NCI-H2227 treated with DMSO at 0.1 percent for 48 hours (cell line): ENCODE measurements at regions not wholly inside any gene's neighbourhood (a gene's known extent, or its start where the extent isn't known, plus 50 kb on each side); places are given as distances from the start of the nearest gene placed in this dataset.

Source experiments
- DNase-seq: peaks from one replicate; lab custom pipeline; 2025; lab: John Stamatoyannopoulos, UW

GRCh38 chr1:177472567-177472966, 301.8 kb downstream of the BRINP2 start:
- no peak for DNase-seq

GRCh38 chr1:177471244-177471643, 300.5 kb downstream of the BRINP2 start:
- DNase-seq: no peak

DNA sequence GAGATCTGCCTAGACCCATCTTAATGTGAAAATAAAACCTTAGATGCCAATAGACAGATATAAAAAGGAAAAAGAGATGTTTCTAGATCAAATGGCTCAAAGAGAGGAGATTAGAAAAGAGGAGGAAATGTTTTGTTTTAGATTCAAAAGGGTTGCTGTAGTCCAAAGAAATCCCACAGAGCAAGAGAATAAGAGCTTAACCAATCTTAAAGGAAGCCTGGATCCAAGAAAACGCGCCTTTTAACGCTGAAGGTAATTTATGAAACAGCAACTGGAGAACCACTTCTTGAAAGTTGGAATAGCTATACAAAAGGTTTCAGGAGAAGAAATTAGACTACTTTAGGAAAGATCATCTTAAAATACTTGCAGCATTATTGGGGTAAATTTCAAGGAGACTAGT, 298.8 kb downstream of the BRINP2 start:
- no peak for DNase-seq

- no peak for DNase-seq
These were observed 295.5 kb downstream of the BRINP2 start for GRCh38 chr1:177466286-177466685.

DNA sequence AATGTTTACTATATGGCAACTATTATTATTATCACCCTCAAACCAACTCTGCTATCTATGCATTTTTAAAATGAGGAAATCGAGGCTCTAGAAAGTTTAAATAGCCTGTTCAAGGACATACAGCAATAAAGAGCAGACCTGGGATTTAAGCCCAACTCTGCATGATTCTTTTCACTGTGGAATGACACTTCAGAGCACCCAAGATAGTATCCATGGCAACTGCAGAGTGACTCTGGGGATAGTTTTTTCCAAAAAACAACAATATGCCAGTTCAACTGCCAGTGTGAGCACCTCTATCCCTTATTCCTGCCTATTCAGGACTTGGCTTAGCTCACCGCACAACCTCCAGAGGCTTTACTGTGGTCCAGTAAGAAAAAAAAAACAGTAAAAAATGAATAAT, 293.9 kb downstream of the BRINP2 start:
- no peak for DNase-seq

- no peak for DNase-seq
These were observed 280.4 kb downstream of the BRINP2 start for GRCh38 chr1:177451191-177451590.

DNA sequence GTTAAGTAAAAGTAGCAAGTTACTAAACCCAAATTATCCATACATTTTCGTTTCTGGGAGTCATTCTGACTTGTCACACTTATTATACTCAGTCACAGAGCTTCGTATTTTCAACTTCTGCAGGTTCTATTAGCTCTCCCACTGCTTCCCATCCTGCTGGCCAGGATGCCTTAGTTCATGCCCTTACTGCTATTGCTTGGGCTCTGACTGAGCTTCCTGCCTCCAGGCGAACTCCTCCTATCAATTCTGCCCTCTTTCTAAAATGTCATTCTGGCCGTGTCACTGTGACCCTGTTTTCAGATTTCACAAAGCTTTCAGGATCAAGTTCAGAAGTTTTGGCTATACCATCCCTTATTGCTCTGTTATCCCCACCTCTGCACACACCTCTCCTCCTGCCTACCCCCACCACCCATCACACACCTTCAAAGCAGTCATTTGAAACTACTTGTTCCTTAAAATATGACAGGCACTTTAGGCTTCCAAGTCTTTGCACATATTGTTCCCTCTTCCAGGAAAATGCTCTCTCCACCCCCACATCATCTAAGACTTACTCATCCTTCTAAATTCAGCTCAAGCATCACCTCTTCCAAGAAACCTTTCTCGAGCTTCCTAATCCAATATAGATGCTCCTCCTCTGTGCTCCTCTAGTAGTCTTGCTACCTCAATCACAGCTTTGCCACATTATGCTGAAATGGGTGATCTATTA, 278.0 kb downstream of the BRINP2 start:
- no peak for DNase-seq

DNA sequence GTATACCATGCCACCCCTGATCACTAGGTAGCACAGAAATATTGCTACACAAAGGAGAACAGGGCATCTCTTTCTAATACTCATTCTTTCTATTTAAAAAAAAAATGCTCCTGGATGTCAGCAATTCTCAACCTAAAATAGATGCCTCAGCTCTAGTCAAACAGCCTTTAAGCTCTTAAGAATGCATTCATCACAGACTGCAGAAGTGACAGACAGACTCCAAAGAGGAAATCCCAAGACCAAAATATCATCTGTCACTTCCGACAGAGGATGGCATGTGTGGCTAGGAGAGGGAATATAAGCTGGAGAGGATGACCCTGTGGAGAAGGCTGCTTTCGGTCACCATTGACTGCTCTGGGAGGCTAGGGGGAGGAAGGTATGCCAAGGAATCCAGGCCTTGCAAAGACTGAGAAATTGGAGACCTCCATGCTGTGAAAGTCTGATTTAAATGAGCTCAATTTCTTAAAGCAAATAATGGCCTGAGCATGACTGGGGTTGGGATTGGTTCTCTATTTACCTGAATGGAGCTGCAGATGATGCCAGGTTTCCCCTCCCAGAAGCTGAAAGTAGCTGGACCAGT, 277.4 kb downstream of the BRINP2 start:
- no peak for DNase-seq

DNA sequence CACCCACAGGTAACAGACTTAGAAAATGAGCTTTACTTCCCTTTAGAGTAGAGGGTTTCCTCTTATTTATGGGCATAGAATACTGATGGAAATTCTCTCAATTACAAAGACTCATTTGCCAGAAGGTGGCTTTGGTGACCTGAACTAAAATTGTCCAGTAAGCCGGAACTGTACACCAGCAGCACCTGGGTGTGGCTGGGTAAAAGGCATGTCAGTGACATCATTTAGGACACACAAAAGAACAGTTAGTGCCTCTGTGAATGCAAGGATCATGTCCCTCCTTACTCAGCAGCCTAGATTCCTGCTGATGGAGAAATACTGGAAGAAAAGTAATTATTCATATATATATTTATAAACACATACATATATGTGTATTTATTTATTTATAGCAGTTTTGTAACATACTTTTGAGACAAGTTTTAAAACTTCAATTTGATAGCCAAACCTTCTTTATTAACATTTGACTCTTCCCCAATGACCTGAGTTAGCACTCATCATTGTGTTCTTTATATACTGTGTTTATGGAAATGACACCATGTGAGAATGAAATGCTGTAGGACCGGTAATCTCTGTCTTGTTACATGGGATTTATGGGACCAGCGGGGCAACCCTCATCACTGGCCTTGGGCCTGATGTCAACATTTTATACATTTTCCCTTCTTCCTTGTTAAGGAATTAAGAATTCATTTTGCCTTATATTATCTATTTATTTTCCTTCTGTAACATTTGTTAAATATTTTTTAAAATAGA, 274.4 kb downstream of the BRINP2 start:
- DNase-seq: no peak

DNA sequence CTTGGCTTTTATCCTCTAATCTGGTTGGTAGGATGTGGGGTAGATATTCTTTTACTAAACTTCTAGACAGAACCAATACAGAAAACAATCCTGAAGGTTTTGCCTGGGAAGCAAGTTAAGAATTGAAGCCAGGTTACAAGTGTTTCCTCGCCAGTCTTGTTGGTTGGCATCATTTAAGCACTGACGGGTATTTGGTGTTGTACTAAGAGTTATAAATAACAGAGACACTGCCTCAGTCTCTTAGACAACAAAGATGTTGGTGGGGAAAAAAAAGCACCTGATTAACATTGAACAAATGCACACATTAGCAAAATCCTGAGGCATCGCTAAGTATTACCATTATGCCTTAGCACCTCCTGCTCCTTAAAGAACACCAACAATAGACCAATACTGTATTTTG, 272.2 kb downstream of the BRINP2 start:
- no peak for DNase-seq

GRCh38 chr1:177442584-177442983, 271.8 kb downstream of the BRINP2 start:
- no peak for DNase-seq

DNA sequence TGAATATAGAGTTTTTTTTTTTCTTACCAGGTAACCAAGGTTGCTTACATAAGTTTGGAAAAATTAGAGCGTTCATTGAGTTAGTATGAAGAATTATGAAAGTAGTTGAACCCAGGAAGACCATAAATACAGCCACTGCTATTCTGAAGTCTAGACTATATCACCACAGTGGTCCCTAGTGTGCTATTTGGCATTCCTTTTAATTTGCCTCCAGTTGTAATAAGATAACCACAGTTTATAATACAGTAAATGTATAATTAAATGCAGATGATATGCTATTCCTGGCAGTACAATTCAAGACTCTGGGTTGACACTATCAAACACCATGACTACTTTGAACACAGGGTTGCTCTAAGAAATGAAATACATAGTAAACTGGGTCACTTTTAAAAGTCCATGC, 270.5 kb downstream of the BRINP2 start:
- DNase-seq: no peak

DNA sequence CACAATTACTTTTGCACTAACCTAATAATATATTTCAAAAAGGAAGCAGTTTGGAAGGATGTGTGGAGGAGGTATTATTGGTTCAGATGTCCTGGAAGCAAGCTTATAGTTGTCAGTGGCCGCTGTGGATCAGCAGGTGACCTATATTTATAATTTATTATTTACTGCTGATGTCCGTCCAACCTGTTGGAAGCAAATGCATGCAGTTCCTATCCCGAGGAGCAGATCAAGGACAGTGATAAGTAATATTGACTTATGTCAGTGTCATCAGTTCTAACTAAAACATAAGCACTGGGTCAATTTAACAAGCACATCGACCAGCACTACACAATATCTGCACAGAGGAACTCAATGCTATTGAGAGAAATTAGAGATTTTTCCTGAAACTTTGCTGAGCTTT, 270.1 kb downstream of the BRINP2 start:
- no peak for DNase-seq

GRCh38 chr1:177439301-177439700, 268.5 kb downstream of the BRINP2 start:
- DNase-seq: no peak

DNA sequence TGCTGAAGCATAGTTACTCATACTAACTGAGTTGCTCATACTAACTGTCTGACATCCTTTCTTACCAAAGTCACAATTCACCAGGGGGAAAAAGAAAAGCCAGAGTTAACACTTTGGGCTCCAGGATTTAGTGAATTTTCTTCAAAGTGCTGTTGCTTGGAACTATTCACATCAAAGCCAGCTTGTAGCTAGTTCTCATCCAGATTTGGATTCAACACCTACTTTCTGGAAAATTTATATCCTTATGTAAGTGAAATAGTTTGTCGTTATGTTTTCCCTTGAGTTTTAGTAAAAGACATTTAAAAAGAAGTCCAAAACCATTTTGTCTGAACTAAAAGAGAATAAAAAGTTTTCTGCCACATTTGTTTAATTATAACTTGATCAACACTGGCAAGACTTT, 264.6 kb downstream of the BRINP2 start:
- no peak for DNase-seq

DNA sequence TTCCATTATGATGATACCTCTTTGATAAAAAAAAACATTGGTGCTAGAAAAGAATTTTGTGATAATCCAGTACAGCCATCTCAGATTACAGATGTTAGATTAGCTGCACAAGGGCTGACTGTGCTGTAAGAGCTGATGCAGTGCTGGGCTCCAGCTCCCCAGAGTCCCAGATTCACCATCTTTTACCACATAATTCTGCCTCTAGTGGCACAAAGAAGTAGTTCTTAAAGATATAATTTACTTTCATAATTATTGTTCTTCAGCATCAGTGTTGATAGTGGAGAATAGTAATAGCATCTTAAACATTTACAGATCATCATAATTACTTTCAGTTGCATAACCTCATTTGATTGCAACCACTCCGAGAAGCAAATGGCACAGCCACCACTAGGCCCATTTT, 262.1 kb downstream of the BRINP2 start:
- DNase-seq: no peak

DNA sequence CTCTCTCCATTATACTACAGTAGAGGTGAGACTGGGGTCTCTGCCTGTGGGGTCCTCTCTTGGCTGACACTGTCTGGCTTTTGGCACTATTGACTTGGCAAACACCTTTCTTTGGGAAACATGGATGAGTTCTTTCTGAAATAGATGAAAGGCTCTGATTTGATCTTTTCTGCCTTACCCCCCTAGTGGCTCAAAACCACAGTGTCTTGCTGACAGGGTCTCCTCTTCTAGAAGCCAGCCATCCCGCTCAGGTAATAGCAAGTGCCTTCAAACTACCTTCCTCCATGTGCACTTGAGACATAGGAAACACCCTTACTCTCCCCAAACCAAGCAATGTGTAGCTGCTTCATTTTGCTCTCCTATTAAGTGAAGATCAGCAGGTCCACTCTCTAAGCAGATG, 260.4 kb downstream of the BRINP2 start:
- no peak for DNase-seq

DNA sequence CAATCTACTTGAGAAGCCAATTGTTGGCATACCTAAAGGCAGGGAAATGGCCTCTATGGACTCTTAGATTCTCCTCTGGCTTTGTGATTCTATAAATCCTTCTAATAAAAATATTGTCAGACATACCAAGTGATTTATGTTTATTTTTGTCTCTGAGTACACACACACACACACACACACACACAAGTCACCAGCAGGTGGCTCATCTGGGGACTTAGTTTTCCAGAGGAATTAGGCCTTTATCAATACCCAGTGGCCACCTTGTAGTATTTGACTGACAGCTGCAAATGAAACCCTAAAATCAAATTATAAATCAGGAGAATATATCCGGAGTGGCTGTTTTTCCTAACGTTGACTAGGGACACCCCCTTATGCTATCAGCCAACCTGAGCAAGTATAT, 258.5 kb downstream of the BRINP2 start:
- no peak for DNase-seq

GRCh38 chr1:177427811-177428210, 257.1 kb downstream of the BRINP2 start:
- DNase-seq: no peak

- no peak for DNase-seq
These were observed 255.7 kb downstream of the BRINP2 start for GRCh38 chr1:177426497-177426896.

DNA sequence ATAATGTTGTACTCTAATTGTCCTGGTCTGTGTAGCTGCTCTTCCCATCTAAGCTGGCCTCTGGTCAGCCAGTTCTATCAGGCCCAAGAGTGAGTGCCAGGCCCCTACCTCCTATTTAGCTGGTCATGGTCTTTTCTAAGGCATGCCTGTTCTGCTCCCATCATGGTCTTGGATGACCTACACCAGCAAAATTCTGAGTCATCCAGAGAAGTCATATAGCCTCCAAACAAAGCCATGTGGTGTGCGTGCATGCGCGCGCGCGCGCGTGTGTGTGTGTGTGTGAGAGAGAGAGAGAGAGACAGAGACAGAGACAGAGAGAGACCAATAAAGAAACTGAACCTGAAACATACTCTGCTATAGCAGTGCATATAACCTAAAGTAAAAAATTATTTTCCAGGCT, 254.4 kb downstream of the BRINP2 start:
- no peak for DNase-seq

GRCh38 chr1:177424744-177425143, 254.0 kb downstream of the BRINP2 start:
- no peak for DNase-seq

GRCh38 chr1:177423090-177423489, 252.3 kb downstream of the BRINP2 start:
- no peak for DNase-seq
